ENCODE measurements at regions not wholly inside any gene's neighbourhood (a gene's known extent, or its start where the extent isn't known, plus 50 kb on each side); places are given as distances from the start of the nearest gene placed in this dataset.
"Not testable (repeated sequence)": the region's sequence is repeated elsewhere in the genome, so short reads cannot be mapped to it uniquely, and the experiment has no call there.

DNA sequence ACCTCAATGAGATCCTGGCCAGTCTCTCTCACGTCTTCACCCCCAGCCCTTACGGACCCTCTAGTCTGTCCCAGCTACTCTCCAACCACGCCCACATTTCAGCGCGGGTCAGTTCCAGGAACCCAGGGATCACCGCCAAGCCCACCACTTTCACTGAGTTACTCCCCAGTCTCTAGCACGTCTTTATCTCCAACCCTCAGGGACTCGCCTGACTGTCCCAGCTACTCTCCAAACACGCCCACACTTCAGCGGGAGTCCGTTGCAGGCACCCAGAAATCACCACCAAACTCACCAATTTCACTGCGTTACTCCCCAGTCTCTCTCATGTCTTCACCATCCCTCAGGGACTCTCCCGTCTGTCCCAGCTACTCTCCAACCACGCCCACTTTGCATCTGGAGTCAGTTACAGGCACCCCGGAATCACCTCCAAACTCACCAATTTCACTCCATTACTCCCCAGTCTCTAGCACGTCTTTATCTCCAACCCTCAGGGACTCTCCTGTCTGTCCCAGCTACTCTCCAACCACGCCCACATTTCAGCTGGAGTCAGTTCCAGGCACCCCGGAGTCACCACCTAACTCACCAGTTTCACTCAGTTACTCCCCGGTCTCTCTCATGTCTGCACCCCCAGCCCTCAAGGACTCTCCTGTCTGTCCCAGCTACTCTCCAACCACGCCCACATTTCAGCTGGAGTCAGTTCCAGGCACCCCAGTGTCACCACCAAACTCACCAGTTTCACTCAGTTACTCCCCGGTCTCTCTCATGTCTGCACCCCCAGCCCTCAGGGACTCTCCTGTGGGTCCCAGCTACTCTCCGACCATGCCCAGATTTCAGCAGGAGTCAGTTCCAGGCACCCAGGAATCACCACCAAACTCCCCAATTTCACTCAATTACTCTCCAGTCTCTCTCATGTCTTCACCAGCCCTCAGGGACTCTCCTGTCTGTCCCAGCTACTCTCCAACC lies 336.8 kb downstream of the CWH43 start:
- BruUV-seq (replicated peaks); DNase-seq (ENCODE audit: unreplicated experiment); H3K4me3 Mint-ChIP-seq (ENCODE audit: unreplicated experiment); H3K27me3 Mint-ChIP-seq (ENCODE audit: insufficient read depth, unreplicated experiment); H3K36me3 Mint-ChIP-seq (ENCODE audit: insufficient read depth, unreplicated experiment); intact Hi-C loops (cut with micrococcal nuclease); POLR2A ChIA-PET; H3K4me1 Mint-ChIP-seq (ENCODE audit: insufficient read depth, unreplicated experiment); H3K27ac Mint-ChIP-seq (ENCODE audit: low read depth, unreplicated experiment): not testable (repeated sequence)
- CTCF ChIA-PET, result interaction anchor here (1.1 kb wide), 1 partner anchor 36 kb away, joined by 4 read pairs; no protein-coding TSS in a partner anchor
- peaks cover 34% of the 10 kb centered on the region for H3K9me3 Mint-ChIP-seq (ENCODE audit: unreplicated experiment)

DNA sequence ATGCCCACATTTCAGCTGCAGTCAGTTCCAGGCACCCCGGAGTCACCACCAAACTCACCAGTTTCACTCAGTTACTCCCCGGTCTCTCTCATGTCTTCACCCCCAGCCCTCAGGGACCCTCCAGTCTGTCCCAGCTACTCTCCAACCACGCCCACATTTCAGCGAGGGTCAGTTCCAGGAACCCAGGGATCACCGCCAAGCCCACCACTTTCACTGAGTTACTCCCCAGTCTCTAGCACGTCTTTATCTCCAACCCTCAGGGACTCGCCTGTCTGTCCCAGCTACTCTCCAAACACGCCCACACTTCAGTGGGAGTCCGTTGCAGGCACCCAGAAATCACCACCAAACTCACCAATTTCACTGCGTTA lies 337.5 kb downstream of the CWH43 start:
- intact Hi-C loops (cut with micrococcal nuclease); H3K4me3 Mint-ChIP-seq (ENCODE audit: unreplicated experiment); H3K27me3 Mint-ChIP-seq (ENCODE audit: insufficient read depth, unreplicated experiment); POLR2A ChIA-PET; H3K27ac Mint-ChIP-seq (ENCODE audit: low read depth, unreplicated experiment); H3K36me3 Mint-ChIP-seq (ENCODE audit: insufficient read depth, unreplicated experiment); CTCF ChIA-PET; BruUV-seq (replicated peaks); H3K4me1 Mint-ChIP-seq (ENCODE audit: insufficient read depth, unreplicated experiment); DNase-seq (ENCODE audit: unreplicated experiment): not testable (repeated sequence)
- peaks cover 32% of the 10 kb centered on the region for H3K9me3 Mint-ChIP-seq (ENCODE audit: unreplicated experiment)

Measured in MCF 10A (cell line).